Lung (tissue), 11 donors: ENCODE measurements at regions not wholly inside any gene's neighbourhood (a gene's known extent, or its start where the extent isn't known, plus 50 kb on each side); places are given as distances from the start of the nearest gene placed in this dataset.

Source experiments
- ATAC-seq: fragments of 200-7000 bp; cut with Tn5 transposase; one replicate; pipeline ENCODE4 v1.9.1; 2020; ENCODE audit warnings: moderate number of reproducible peaks; ENCODE audit not compliant: insufficient read depth, low FRiP score
- DNase-seq, 3 donors: peaks; one replicate each; pipeline ENCODE4 v3.0.0-alpha.2; 2013 to 2017
- H3K27ac ChIP-seq, 2 donors: one replicate each; pipeline ENCODE4 v1.5.1; 2013; ENCODE audit warnings: mild to moderate bottlenecking in 2 of 2, moderate library complexity in 2 of 2, control low read depth in 1 of 2, inconsistent platforms in 1 of 2, low read depth in 1 of 2, low read length in 1 of 2
- H3K27me3 ChIP-seq, 3 donors: one replicate each; pipeline ENCODE4 v1.5.1; 2013; ENCODE audit warnings: low read length in 2 of 3; ENCODE audit not compliant: control insufficient read depth in 3 of 3, insufficient read depth in 3 of 3
- H3K36me3 ChIP-seq, 4 donors: one replicate each; pipeline ENCODE4 v1.5.1; 2013; ENCODE audit warnings: low read length in 4 of 4, mild to moderate bottlenecking in 1 of 4, moderate library complexity in 1 of 4; ENCODE audit not compliant: control insufficient read depth in 4 of 4, insufficient read depth in 4 of 4
- H3K4me1 ChIP-seq, 5 donors: one replicate each; pipeline ENCODE4 v1.5.1; 2013; ENCODE audit warnings: low read length in 5 of 5, mild to moderate bottlenecking in 2 of 5, moderate library complexity in 1 of 5; ENCODE audit not compliant: control insufficient read depth in 5 of 5, insufficient read depth in 5 of 5
- H3K4me3 ChIP-seq: one replicate; pipeline ENCODE4 v1.5.1; 2013; ENCODE audit warnings: mild to moderate bottlenecking, control low read depth, moderate library complexity
- H3K9ac ChIP-seq, 2 donors: one replicate each; pipeline ENCODE4 v1.5.1; 2013; ENCODE audit warnings: low read length in 2 of 2, control low read depth in 1 of 2; ENCODE audit not compliant: insufficient read depth in 1 of 2
- H3K9me3 ChIP-seq, 4 donors: one replicate each; pipeline ENCODE4 v1.5.1; 2013; ENCODE audit warnings: low read length in 3 of 4, mild to moderate bottlenecking in 1 of 4, moderate library complexity in 1 of 4; ENCODE audit not compliant: control insufficient read depth in 4 of 4, insufficient read depth in 3 of 4
- WGBS, 2 donors: extraction: QIAGEN DNeasy Blood & Tissue Kit; methylation state at CpG; one replicate each; pipeline ENCODE4 v1.1.7; 2013; 5-methylcytosine and 5-hydroxymethylcytosine counted together
- TF ChIP-seq, protein P1 (sequence below): IDR thresholded peaks from 2 replicates; pipeline ENCODE4 v1.5.1; 2012; ENCODE audit warnings: mild to moderate bottlenecking; ENCODE audit errors: control extremely low read depth, extremely low read depth
- donor health status: control.
- donor health status: control.
- donor health status: Bipolar disorder and iron deficiency.
- donor health status: healthy.
- donor health status: DM: yes; HTN: yes; CAD: no.

DNA sequence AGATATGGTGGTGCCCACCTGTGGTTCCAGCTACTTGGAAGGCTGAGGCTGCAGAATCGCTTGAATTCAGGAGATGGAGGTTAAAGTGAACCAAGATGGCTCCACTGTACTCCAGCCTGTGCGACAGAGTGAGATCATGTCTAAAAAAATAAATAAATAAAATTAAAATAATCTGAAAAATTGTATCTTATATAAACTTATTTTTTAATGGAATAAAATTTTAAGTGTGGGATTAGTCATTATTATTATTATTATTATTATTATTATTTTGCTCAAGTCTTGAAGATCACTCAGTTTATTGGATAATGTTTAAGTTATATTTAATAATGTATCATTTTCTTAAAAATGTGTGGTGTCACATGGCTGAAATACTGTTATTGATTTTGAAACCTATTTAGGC is 688.0 kb upstream of the COX7C start:
- Histone ChIP-seq H3K9me3 (peaks cover 0 to 4% (median 1%) of the 10 kb centered on the region in 4 donors), H3K4me1 (no peaks in the 10 kb centered on the region), H3K36me3 (no peaks in the 10 kb centered on the region), H3K27me3 (no peaks in the 10 kb centered on the region), H3K4me3 (no peak overlapping the region), H3K9ac (no peak overlapping the region), H3K27ac (no peak overlapping the region)
- ATAC-seq (no peak), DNase-seq (no peak)
- 89 to 95% methylated on average over 2 of the region's 2 CpGs for WGBS, 2 donors
- TF ChIP-seq, protein P1, sequence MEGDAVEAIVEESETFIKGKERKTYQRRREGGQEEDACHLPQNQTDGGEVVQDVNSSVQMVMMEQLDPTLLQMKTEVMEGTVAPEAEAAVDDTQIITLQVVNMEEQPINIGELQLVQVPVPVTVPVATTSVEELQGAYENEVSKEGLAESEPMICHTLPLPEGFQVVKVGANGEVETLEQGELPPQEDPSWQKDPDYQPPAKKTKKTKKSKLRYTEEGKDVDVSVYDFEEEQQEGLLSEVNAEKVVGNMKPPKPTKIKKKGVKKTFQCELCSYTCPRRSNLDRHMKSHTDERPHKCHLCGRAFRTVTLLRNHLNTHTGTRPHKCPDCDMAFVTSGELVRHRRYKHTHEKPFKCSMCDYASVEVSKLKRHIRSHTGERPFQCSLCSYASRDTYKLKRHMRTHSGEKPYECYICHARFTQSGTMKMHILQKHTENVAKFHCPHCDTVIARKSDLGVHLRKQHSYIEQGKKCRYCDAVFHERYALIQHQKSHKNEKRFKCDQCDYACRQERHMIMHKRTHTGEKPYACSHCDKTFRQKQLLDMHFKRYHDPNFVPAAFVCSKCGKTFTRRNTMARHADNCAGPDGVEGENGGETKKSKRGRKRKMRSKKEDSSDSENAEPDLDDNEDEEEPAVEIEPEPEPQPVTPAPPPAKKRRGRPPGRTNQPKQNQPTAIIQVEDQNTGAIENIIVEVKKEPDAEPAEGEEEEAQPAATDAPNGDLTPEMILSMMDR = no peak

DNA sequence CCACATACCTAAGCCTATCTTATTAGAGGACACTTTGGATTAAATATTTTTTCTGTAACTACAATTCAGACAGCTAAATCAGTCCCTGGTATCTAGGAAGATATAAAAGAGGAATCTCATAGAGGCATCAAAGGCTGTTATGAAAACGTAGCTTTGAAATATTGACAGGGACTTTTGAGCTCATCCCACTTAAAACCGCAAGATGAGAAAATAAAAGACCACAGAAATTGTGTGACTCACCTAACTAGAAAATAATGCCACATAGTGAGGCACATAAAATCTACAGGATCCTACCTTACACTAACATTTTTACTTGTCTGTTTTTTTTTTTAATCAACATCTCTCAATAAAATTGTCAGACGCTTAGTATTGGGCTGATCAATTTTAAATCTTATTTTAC is 686.5 kb upstream of the COX7C start:
- H3K27ac ChIP-seq = no peak overlapping the region
- peaks cover 0 to 4% (median 0%) of the 10 kb centered on the region in 4 donors for H3K9me3 ChIP-seq
- no peak overlapping the region for H3K4me3 ChIP-seq
- DNase-seq (no peak), ATAC-seq (no peak)
- H3K4me1 ChIP-seq = no peaks in the 10 kb centered on the region
- whole genome bisulfite sequencing, 2 donors = 80 to 81% methylated on average over 3 of the region's 3 CpGs
- H3K36me3 ChIP-seq = no peaks in the 10 kb centered on the region
- TF ChIP-seq, protein P1 = no peak
- no peak overlapping the region for H3K9ac ChIP-seq
- no peaks in the 10 kb centered on the region for H3K27me3 ChIP-seq

DNA sequence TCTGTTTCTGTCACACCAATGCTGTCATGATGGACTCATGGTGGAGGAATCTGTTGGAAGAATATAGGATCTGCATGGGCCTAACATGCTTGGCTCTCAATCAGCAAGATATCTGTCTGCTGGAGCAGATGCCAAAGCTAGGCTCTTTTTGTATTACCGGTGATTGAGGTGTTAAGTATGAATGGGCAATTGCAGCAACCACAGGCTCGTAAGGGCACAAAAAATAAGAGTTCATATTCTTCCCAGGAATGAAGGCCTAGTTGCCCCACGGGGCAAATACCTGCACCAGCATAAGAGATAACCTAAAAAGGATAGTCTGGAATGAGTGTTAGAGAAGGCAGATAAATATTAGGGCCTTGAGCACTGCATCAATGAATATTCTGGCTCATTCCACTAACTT is 679.5 kb upstream of the COX7C start:
- no peak overlapping the region for H3K4me3 ChIP-seq
- peaks cover 0 to 3% (median 0%) of the 10 kb centered on the region in 4 donors for H3K9me3 ChIP-seq
- no peak overlapping the region for H3K27ac ChIP-seq
- H3K9ac ChIP-seq = no peak overlapping the region
- whole genome bisulfite sequencing, 2 donors = 61 to 65% methylated on average over 3 of the region's 3 CpGs
- TF ChIP-seq, protein P1 = no peak
- H3K27me3 ChIP-seq = no peaks in the 10 kb centered on the region
- ATAC-seq = no peak
- no peaks in the 10 kb centered on the region for H3K4me1 ChIP-seq
- no peaks in the 10 kb centered on the region for H3K36me3 ChIP-seq
- DNase-seq = no peak

DNA sequence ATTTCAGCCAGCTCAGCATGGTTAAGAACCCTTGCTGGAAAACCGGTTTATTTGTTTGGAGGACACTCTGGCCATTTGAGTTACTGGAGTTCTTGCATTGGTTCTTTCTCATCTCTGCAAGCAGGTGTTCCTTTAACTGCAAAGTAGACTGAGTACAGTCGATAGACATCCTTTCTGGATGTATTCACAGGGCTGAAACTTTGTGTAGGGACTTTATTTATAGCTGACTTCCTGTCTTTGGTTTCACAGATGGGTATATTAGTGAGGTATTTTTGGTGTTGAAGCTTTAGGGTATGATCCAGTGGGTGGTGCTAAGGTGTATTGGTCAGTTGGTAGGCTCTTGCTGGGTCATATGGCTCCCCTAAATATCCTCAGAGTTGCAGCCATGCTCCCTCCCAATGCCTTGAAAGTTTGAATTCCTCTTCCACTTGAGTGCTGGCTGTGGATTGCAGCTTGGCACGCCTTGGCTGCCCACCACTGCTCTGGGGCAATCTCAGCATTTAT is 666.0 kb upstream of the COX7C start:
- Histone ChIP-seq H3K36me3 (no peaks in the 10 kb centered on the region), H3K9ac (no peak overlapping the region), H3K4me3 (no peak overlapping the region), H3K27me3 (no peaks in the 10 kb centered on the region), H3K4me1 (no peaks in the 10 kb centered on the region), H3K9me3 (peaks cover 0 to 4% (median under 1%) of the 10 kb centered on the region in 4 donors), H3K27ac (no peak overlapping the region)
- TF ChIP-seq, protein P1 = no peak
- 75 to 82% methylated on average over 3 of the region's 3 CpGs for WGBS, 2 donors
- DNase-seq (no peak), ATAC-seq (no peak)
